ENCODE measurements at regions not wholly inside any gene's neighbourhood (a gene's known extent, or its start where the extent isn't known, plus 50 kb on each side); places are given as distances from the start of the nearest gene placed in this dataset.

- TF ChIP-seq NFRKB (IDR thresholded peaks at IDR 0.05) = no peak
- no peak for TF ChIP-seq BHLHE40 (IDR thresholded peaks at IDR 0.05; ENCODE audit: borderline replicate concordance)
- TF ChIP-seq HDGF (IDR thresholded peaks at IDR 0.05; ENCODE audit: borderline replicate concordance) = no peak
- no peak for TF ChIP-seq L3MBTL2 (conservative IDR thresholded peaks at IDR 0.05)
- no peak for TF ChIP-seq ARNT (IDR thresholded peaks at IDR 0.05)
- TF ChIP-seq FOXM1 (IDR thresholded peaks at IDR 0.05; ENCODE audit: borderline replicate concordance) = no peak
- TF ChIP-seq FOXA1 (IDR thresholded peaks at IDR 0.05) = no peak
- TF ChIP-seq LEF1 (IDR thresholded peaks at IDR 0.05; ENCODE audit: borderline replicate concordance) = no peak
- TF ChIP-seq TARDBP (IDR thresholded peaks at IDR 0.05) = no peak
- TF ChIP-seq CTBP1 (IDR thresholded peaks at IDR 0.05; ENCODE audit: borderline replicate concordance) = no peak
- no peak for TF ChIP-seq FOXK2 (IDR thresholded peaks at IDR 0.05)
- TF ChIP-seq ELF4 (IDR thresholded peaks at IDR 0.05) = no peak
- no peak for TF ChIP-seq ZNF384 (IDR thresholded peaks at IDR 0.05)
- no peak for TF ChIP-seq SUZ12 (IDR thresholded peaks at IDR 0.05)
- no peak for TF ChIP-seq PKNOX1 (IDR thresholded peaks at IDR 0.05)
- TF ChIP-seq SP1 (IDR thresholded peaks at IDR 0.05) = no peak
- ChIA-PET POLR2A (no interaction called here), CTCF (no interaction called here)
- no peak for DNase-seq (ENCODE audit: extremely low spot score)
Measured at GRCh38 chr10:55024713-55025112, 223.7 kb upstream of the PCDH15 start.

DNA sequence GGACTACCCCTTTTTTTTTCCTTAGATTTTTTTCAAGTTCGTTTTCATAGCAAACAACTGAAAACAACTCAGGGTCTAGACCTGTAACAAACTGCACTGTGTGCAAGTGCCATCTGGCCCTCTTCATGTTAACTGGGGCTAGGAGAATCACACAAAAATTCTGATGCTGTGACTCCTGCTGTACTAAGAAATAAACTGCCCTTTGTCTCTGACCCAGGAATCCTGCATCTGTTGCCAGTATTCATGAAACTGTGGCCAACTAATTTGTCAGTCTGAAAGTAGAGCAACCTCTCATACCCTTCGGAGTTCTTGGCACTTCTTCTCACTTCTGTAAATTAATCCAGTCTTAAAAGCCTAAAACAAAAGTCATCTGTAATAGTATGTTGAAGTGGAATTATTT lies 218.4 kb upstream of the PCDH15 start:
- CTCF ChIA-PET = no interaction called here
- TF ChIP-seq FOXA1 (IDR thresholded peaks at IDR 0.05) (no peak), NFRKB (IDR thresholded peaks at IDR 0.05) (no peak), PKNOX1 (IDR thresholded peaks at IDR 0.05) (no peak), CTBP1 (IDR thresholded peaks at IDR 0.05; ENCODE audit: borderline replicate concordance) (no peak), HDGF (IDR thresholded peaks at IDR 0.05; ENCODE audit: borderline replicate concordance) (no peak), L3MBTL2 (conservative IDR thresholded peaks at IDR 0.05) (no peak), ELF4 (IDR thresholded peaks at IDR 0.05) (no peak)
- POLR2A ChIA-PET = no interaction called here
- no peak for DNase-seq (ENCODE audit: extremely low spot score)

- TF ChIP-seq ELF4 (IDR thresholded peaks at IDR 0.05) = no peak
- no peak for TF ChIP-seq TARDBP (IDR thresholded peaks at IDR 0.05)
- TF ChIP-seq HDGF (IDR thresholded peaks at IDR 0.05; ENCODE audit: borderline replicate concordance) = no peak
- TF ChIP-seq ARNT (IDR thresholded peaks at IDR 0.05) = no peak
- no peak for TF ChIP-seq PKNOX1 (IDR thresholded peaks at IDR 0.05)
- POLR2A ChIA-PET = no interaction called here
- CTCF ChIA-PET = no interaction called here
- DNase-seq (ENCODE audit: extremely low spot score) = no peak
Measured at GRCh38 chr10:55013318-55013717, 212.3 kb upstream of the PCDH15 start.

- TF ChIP-seq CTBP1 (IDR thresholded peaks at IDR 0.05; ENCODE audit: borderline replicate concordance) (no peak), HDGF (IDR thresholded peaks at IDR 0.05; ENCODE audit: borderline replicate concordance) (no peak), LEF1 (IDR thresholded peaks at IDR 0.05; ENCODE audit: borderline replicate concordance) (no peak), ARNT (IDR thresholded peaks at IDR 0.05) (no peak), ELF4 (IDR thresholded peaks at IDR 0.05) (no peak), SUZ12 (IDR thresholded peaks at IDR 0.05) (no peak), NFRKB (IDR thresholded peaks at IDR 0.05) (no peak), PKNOX1 (IDR thresholded peaks at IDR 0.05) (no peak), FOXM1 (IDR thresholded peaks at IDR 0.05; ENCODE audit: borderline replicate concordance) (no peak), BHLHE40 (IDR thresholded peaks at IDR 0.05; ENCODE audit: borderline replicate concordance) (no peak), FOXA1 (IDR thresholded peaks at IDR 0.05) (no peak), SP1 (IDR thresholded peaks at IDR 0.05) (no peak), TARDBP (IDR thresholded peaks at IDR 0.05) (no peak), ZNF384 (IDR thresholded peaks at IDR 0.05) (no peak)
- ChIA-PET POLR2A (no interaction called here), CTCF (no interaction called here)
- no peak for DNase-seq (ENCODE audit: extremely low spot score)
Measured at GRCh38 chr10:55002420-55002819, 201.4 kb upstream of the PCDH15 start.

DNA sequence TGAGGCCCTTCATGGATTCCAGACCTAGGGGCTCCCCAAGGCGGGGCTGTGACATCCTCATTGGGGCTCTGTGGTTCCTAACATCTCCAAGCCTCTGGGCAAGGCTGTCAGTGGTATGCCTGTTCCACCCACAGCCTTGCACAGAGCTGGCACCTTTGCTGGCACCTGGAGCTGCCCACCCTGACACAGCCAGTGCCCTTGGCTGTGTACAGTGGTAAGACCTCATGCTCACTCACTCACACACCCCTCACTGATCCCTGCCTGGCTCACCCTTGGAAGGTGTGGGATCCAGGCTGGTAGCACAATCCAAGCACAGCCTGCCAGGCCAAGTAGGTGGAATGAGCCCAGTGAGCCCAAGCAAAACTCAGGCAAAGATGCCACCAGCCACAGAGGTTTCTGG lies 200.4 kb upstream of the PCDH15 start:
- no peak for DNase-seq (ENCODE audit: extremely low spot score)
- TF ChIP-seq TARDBP (IDR thresholded peaks at IDR 0.05) = no peak
- no peak for TF ChIP-seq ARNT (IDR thresholded peaks at IDR 0.05)
- no peak for TF ChIP-seq SP1 (IDR thresholded peaks at IDR 0.05)
- no peak for TF ChIP-seq ZNF384 (IDR thresholded peaks at IDR 0.05)
- POLR2A ChIA-PET = no interaction called here
- CTCF ChIA-PET = no interaction called here

- no peak for TF ChIP-seq SUZ12 (IDR thresholded peaks at IDR 0.05)
- TF ChIP-seq LEF1 (IDR thresholded peaks at IDR 0.05; ENCODE audit: borderline replicate concordance) = no peak
- no peak for TF ChIP-seq TARDBP (IDR thresholded peaks at IDR 0.05)
- TF ChIP-seq CTBP1 (IDR thresholded peaks at IDR 0.05; ENCODE audit: borderline replicate concordance) = no peak
- TF ChIP-seq L3MBTL2 (conservative IDR thresholded peaks at IDR 0.05) = no peak
- TF ChIP-seq ZNF384 (IDR thresholded peaks at IDR 0.05) = no peak
- no peak for TF ChIP-seq FOXM1 (IDR thresholded peaks at IDR 0.05; ENCODE audit: borderline replicate concordance)
- CTCF ChIA-PET = no interaction called here
- no peak for DNase-seq (ENCODE audit: extremely low spot score)
- POLR2A ChIA-PET = no interaction called here
Measured at GRCh38 chr10:54993148-54993547, 192.1 kb upstream of the PCDH15 start.

DNA sequence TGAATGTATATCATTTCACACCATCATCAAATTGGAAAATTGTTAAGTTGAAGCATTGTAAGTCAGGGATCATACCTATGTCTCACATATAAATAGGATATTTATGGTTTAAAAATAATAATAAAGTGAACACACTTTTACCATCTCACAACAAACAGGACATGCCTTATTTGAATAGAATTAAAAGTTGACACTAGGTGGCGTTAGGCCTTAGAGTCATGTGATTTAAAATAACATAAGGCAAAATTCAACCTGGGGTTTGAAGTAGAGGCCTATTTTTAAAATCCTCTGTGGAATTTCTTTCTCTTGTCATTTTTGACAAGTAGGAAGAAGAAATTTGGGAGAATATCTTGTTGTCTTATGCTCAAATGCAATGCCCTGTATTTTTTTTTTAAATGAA lies 184.7 kb upstream of the PCDH15 start:
- ChIA-PET POLR2A (no interaction called here), CTCF (no interaction called here)
- no peak for DNase-seq (ENCODE audit: extremely low spot score)
- no peak for TF ChIP-seq CTBP1 (IDR thresholded peaks at IDR 0.05; ENCODE audit: borderline replicate concordance)
- no peak for TF ChIP-seq SUZ12 (IDR thresholded peaks at IDR 0.05)
- no peak for TF ChIP-seq ARNT (IDR thresholded peaks at IDR 0.05)
- no peak for TF ChIP-seq SP1 (IDR thresholded peaks at IDR 0.05)
- no peak for TF ChIP-seq FOXA1 (IDR thresholded peaks at IDR 0.05)
- TF ChIP-seq FOXK2 (IDR thresholded peaks at IDR 0.05) = no peak
- no peak for TF ChIP-seq L3MBTL2 (conservative IDR thresholded peaks at IDR 0.05)
- TF ChIP-seq ELF4 (IDR thresholded peaks at IDR 0.05) = no peak
- TF ChIP-seq FOXM1 (IDR thresholded peaks at IDR 0.05; ENCODE audit: borderline replicate concordance) = no peak
- TF ChIP-seq TARDBP (IDR thresholded peaks at IDR 0.05) = no peak
- no peak for TF ChIP-seq ZNF384 (IDR thresholded peaks at IDR 0.05)
- no peak for TF ChIP-seq BHLHE40 (IDR thresholded peaks at IDR 0.05; ENCODE audit: borderline replicate concordance)
- no peak for TF ChIP-seq LEF1 (IDR thresholded peaks at IDR 0.05; ENCODE audit: borderline replicate concordance)
- TF ChIP-seq NFRKB (IDR thresholded peaks at IDR 0.05) = no peak
